ENCODE measurements at regions not wholly inside any gene's neighbourhood (a gene's known extent, or its start where the extent isn't known, plus 50 kb on each side); places are given as distances from the start of the nearest gene placed in this dataset.

GRCh38 chr12:76216585-76217472 is 131.4 kb downstream of the BBS10 start:
- DNase-seq (ENCODE audit: low spot score) = no peak
- in situ Hi-C loops (cut with MboI; ENCODE audit: low pct_unique_long_range_greater_than_20kb, low sequenced_read_pairs, unreplicated experiment) = no loop called here
- no peak for TF ChIP-seq CTCF (IDR thresholded peaks at IDR 0.05; ENCODE audit: extremely low read depth, insufficient read depth, missing control alignments)

GRCh38 chr12:76208129-76208528 is 123.6 kb upstream of the NAP1L1 start:
- TF ChIP-seq CTCF (IDR thresholded peaks at IDR 0.05; ENCODE audit: extremely low read depth, insufficient read depth, missing control alignments) = no peak
- in situ Hi-C loops (cut with MboI; ENCODE audit: low pct_unique_long_range_greater_than_20kb, low sequenced_read_pairs, unreplicated experiment) = no loop called here
- DNase-seq (ENCODE audit: low spot score) = no peak

GRCh38 chr12:76206677-76207072 is 122.2 kb upstream of the NAP1L1 start:
- in situ Hi-C loops (cut with MboI; ENCODE audit: low pct_unique_long_range_greater_than_20kb, low sequenced_read_pairs, unreplicated experiment) = no loop called here
- DNase-seq (ENCODE audit: low spot score) = no peak
- TF ChIP-seq CTCF (IDR thresholded peaks at IDR 0.05; ENCODE audit: extremely low read depth, insufficient read depth, missing control alignments) = no peak

GRCh38 chr12:76206039-76206676 is 121.7 kb upstream of the NAP1L1 start:
- in situ Hi-C loops (cut with MboI; ENCODE audit: low pct_unique_long_range_greater_than_20kb, low sequenced_read_pairs, unreplicated experiment) = no loop called here
- no peak for DNase-seq (ENCODE audit: low spot score)
- no peak for TF ChIP-seq CTCF (IDR thresholded peaks at IDR 0.05; ENCODE audit: extremely low read depth, insufficient read depth, missing control alignments)

GRCh38 chr12:76202621-76203020 is 118.1 kb upstream of the NAP1L1 start:
- no peak for TF ChIP-seq CTCF (IDR thresholded peaks at IDR 0.05; ENCODE audit: extremely low read depth, insufficient read depth, missing control alignments)
- in situ Hi-C loops (cut with MboI; ENCODE audit: low pct_unique_long_range_greater_than_20kb, low sequenced_read_pairs, unreplicated experiment) = no loop called here
- no peak for DNase-seq (ENCODE audit: low spot score)

- no peak for DNase-seq (ENCODE audit: low spot score)
- TF ChIP-seq CTCF (IDR thresholded peaks at IDR 0.05; ENCODE audit: extremely low read depth, insufficient read depth, missing control alignments) = no peak
Measured at GRCh38 chr12:76201758-76202157, 117.3 kb upstream of the NAP1L1 start.

More at GRCh38 chr12:76201758-76202157, 117.3 kb upstream of the NAP1L1 start:
- in situ Hi-C loops (cut with MboI; ENCODE audit: low pct_unique_long_range_greater_than_20kb, low sequenced_read_pairs, unreplicated experiment) = no loop called here
